Fibroblast of gingiva (primary cell): ENCODE measurements at regions not wholly inside any gene's neighbourhood (a gene's known extent, or its start where the extent isn't known, plus 50 kb on each side); places are given as distances from the start of the nearest gene placed in this dataset.
"Not testable (repeated sequence)": the region's sequence is repeated elsewhere in the genome, so short reads cannot be mapped to it uniquely, and the experiment has no call there.

ENCODE experiments used
- DNase-seq: peaks from one replicate; pipeline ENCODE4 v3.0.0-alpha.2; 2011; ENCODE audit warnings: low read depth

DNA sequence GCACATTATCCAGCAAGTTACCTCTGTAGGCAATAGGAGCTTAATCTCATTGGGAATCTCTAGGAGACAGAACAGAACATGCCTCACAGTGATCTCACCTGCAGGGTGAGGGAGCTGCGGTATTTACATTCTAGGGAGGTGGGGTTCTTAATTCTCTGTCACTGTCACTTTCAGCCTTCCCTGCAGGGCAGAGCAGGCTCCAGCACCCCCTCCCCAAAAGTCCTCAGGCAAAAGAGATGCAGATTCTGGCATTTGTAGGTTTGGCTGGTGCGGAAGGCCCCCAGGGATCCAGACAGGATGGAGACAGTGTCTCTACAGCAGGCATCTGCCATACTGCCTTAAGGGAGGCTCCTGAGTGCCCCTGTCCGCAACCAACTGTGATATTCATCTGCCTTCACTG is 166.4 kb upstream of the ATP6AP2 start:
- DNase-seq, result no peak

DNA sequence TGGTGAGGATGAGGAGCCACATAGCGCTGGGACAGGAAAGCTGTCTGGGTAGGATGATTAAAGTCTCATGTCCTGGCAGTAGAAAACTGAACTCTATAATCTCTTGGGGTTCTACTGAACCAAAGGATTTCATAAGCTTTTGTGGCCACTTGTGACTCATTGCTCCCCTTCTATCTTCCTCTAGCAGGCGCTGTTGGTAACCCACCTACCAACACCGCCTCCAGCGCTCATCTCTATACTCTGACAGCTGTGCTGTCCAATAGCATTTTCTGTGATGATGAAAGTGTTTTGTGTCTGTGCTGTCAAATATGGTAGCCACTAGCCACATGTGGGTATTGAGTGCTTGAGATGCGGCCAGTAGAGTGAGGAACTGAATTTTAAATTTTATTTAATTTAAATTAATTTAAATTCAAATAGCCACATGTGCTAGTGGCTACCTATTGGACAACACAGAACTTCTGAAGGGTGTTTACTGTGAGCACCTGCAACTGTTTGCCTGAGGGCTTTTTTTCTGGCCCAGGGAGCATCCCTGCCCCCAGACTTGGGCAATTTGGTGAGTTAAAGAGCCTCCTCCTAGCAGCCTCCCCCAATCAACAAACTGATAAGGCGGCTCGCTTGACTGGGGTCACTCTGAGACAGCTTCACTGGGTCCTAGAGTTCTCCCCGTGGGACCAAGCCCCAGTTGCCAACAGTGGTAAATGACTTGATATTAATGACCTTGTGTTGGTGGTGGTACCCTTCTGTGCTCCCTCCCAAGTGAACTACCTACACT is 169.2 kb upstream of the ATP6AP2 start:
- no peak for DNase-seq

DNA sequence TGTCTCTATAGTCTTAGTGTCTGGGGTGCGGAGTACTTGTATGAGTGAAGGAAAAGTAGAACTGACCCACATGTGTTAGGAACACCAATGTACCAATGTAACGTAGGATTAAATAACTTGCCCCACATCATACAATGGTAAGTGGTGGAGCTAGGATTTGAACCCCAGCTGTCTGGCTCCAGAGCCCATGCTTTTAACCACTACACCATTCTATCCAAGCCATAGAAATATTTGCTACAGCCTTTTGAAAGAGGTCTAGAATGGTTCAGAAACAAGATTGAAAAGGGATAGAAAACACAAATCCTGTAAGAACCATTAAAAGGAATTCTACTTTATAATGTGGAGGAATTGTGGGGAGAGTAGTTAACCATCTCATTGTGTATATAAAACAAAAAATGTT is 169.9 kb upstream of the ATP6AP2 start:
- DNase-seq, result no peak

DNA sequence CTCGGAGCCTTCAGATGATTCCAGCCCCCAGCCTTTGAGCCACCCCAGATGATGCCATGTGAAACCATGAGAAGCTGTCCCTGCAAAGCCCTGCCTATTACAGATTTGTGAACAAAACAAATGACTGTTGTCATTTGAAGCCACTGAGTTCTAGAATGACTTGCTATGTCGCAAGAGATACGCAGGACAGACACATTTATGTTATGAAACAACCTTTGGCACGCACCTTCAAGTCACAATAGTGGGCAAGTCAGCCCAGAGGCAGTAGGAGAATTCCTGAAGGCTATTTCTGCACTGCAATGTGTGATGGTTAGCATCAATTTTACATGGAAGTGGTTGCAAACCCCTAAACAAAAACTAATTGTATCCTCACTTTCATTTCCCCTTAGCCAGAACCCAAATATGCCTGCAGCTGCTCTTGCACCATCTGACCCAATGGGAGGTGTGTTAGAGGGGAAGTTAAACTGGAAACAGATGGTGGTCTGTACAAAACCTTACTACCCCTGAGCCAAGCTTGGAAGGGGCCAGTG is 174.4 kb upstream of the ATP6AP2 start:
- no peak for DNase-seq

DNA sequence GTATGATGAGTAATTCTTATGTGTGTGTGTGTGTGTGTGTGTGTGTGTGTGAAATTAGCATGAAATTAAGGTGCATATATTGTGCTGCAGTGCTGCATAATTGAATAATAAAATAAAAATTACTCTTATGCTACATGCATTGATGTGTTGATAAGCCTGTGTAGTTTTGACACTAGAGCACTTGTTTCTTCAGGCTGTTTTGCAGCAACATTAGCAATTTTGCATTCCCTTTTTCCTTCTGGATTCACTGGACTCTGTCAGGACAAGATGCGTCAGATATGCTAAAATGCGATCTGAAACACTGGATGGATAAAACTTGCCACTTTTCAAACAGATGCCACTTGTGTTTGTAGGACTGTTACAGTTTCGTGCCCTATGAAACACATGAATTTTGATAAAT is 175.4 kb upstream of the ATP6AP2 start:
- DNase-seq, result no peak

DNA sequence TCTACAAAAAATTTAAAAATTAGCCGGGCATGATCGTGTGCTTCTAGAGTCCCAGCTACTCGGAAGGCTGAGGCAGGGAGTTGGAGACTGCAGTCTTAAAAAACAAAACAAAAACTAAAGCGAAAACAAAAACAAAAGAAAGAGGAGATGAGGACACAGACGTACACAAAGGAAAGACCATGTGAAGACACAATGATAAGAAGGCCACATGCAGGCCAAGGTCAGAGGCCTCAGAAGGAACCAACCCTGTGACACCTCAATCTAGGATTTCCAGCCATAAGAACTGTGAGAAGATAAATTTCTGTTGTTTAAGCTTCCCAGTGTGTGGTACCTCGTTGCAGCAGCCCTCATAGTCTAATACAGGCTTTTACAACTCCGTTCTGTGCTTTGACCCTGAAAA is 177.0 kb upstream of the ATP6AP2 start:
- no peak for DNase-seq

DNA sequence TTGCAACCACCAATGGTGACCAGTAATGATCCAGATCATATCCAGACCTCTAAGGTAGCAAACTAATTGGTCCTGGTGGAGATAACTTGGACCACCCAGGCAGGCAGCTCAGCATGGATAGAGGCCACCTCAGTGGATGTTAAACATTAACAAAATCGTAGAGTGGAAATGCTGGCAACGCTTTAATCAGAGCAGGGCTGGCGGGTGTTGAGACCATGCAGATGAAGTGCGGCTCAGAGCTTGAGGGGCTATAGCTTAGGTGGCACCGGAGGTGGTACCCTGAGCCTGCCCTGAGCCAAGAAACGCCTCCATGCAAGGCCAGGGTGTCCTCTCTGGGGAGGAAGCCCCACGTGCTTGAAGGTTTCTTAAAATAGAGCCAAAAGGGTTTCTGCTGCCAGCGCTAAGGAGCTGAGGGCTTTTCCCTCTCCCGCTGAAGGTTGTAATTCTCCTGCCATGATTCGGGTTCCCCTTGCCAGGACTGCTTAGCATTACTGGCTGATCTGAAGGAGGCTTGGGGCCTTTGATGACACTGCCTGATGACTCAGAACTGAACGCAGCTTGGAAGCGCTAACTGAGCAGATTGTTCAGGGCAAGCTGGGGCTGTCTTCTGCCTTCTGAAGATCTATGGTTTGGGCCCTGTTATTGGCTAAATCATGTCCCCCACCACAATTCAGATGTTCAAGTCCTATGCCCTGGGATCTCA is 177.8 kb upstream of the ATP6AP2 start:
- peak; percentile 8 for DNase-seq

DNA sequence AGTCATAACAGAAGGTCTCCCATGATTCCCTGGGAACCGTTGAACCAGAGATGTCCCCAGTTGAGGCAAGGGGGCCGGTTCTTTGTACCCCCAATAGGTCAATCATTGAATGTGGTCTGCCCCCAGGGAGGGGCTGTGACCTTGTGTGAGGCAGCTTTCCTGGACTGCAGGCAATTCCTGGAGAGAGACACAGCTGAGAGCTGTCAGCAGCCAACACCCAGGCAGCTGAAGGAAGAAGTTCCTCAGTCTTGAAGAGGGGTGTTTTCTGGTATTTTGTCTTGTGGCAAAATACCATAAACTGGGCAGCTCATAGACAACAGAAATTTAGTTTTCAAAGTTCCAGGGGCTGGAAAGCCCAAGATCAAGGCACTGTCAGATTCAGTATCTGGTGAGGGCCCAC is 185.7 kb upstream of the ATP6AP2 start:
- DNase-seq, result no peak

DNA sequence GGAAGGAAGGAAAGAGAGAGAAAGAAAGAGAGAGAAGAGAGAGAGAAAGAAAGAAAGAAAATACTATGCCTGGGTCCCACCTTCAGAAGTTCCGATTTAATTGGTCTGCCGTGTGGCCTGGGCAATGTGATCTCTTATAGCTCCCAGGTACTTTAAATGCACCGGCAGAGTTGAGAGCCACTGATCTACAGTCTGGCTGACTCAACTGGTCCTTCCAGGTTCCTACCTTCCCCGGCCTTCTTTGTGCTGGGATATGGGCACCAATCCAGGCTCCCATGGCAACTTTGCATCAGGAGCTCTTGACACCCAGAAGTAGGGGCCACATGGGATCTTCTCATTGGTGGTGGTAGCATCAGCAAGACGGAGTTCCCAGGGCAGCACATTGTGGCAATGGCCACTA is 186.5 kb upstream of the ATP6AP2 start:
- DNase-seq, result no peak

DNA sequence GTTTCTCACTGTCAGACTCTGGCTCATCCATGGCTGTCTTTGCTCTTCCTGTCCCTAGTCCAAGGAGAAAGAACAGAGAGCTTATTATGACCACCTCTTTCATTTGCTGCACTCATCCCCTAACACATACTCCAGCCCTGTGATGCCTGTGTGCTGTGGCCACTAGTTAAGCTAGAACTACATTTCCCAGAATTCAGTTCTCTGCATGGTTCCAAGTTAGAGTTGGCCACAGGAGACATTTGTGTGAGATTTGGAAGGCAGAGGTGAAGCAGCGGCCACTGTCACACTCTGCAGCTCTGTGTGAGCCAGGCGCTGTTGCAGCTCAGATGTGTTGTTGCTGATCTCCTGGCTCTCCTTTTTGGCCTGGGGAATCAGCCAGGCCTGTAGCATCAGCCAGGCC is 188.2 kb upstream of the ATP6AP2 start:
- DNase-seq, result no peak

DNA sequence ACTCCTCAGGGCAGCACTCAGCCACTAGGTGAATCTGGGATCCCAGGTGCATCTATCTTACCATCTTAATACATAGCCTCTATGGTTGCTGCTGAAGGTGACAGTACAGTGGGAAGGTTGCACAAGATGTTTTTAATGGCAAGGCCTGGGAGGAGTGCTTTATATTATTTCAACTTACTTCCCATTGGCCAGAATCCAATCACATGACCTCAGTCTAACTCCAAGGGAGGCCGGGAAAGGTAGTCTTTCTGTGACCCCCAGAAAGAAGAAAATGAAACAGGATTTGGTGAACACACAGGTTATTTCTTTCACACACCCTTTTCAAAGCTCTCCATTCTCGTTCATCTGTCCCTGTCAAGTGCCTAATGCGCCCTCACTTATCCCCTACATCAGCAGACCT is 189.1 kb upstream of the ATP6AP2 start:
- DNase-seq, result no peak

DNA sequence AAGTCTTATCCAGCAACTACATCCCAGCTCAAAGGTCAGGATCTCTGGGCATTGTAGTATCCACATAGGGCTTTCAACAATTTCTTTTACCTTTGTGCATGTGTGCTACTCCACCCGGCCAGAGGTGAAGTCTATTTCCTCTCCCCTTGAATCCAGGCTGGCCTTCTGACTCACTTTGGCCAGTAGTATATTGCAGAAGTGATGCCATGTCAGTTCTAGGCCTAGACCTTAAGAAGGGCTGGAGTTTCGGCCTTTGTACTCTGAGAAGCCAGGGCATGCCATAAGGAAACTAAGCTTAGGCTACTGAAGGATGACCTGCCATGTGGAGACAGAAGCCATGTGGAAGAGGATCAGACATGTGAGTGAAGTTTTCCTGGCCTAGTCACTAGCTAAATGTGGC is 191.2 kb upstream of the ATP6AP2 start:
- no peak for DNase-seq

DNA sequence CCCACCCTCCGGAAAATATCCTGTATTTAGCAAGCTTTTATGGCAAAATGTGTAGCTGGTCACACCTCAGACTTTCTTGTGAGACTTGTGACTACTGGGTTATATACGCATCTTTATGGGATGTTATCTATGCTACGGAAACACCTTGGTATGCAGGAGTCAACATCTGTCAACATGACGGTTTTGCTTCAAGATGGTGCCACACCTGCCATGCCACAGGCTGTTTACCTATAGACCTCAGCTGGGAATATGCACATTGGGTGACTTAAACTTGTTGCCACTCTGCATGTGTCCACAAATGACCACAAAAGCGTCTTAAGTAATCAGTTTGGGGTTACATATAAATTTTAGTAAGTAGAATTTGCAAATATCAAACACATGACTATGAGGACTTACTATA is 192.3 kb upstream of the ATP6AP2 start:
- no peak for DNase-seq

DNA sequence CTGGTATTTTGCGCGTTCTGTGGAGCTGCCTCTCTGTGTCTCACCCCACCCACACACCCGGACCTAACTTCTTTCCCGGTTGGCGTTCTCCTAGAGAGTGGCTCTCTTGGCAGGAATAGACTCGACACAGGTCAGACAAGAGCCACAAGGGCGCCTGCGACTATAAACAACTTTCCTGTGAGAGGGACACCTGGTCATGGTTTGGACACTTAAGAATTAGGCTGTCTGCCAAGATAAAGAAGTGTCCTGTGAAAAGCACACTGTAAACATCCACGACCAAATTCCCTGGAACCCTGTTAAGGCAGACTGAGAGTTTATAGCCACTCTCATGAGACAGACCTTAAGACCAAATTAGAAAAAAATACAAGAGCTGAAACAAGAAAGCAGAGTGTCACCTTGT is 192.9 kb upstream of the ATP6AP2 start:
- not testable (repeated sequence) for DNase-seq

DNA sequence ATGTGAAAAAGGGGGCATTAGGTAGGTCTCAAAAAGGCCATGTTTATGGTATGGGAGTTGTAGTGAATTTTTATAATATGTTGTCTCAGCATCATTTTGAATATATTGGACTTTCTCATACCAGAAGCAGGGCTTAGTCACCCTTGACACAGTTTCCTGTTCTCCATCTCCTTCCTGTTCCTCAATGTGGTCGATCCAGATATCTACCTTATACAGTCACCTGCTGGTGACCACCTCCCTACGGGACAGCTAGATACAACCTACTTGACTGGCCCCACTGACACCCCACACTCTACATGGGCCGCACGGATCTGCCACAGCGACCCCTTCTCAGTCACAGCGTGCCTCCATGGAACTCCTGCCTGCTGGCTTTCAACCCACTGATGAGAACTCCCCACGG is 193.5 kb upstream of the ATP6AP2 start:
- DNase-seq, result not testable (repeated sequence)

DNA sequence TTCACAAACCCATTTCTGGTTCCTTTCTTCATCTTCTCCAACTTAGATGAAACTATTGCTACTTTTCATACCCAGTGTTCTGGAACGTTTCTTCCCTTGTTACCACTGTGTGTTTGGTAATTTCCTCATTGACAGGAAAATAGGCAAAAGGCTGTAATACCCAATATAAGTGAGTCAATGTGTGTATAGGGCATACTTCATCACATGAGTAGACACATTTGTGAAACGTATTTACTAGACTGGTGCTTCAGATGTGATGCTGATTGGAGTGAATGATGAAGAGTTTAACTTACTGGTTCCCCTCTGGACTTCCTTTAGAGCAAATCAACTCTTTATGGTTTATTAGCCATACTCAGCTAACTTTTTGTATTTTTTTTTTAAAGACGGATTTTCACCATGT is 195.1 kb upstream of the ATP6AP2 start:
- no peak for DNase-seq

DNA sequence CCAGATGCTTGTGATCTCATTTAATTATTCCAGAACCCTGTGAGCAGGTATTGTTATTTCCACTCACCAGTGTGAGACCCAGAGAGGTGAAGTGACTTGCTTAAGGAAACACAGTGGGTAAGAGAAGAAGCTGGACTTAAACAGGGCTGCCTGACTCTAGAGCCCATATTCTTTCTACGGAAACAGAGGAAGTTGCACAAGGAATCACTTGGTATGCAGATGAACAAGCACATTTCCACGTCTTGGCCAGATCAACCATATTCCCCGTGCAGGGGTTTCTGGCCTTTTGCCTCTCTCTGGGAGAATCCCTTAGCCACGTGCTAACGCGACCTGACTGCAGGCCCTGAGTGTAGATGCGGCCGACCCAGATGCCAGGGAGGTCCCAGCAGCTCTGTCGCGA is 195.5 kb upstream of the ATP6AP2 start:
- no peak for DNase-seq

DNA sequence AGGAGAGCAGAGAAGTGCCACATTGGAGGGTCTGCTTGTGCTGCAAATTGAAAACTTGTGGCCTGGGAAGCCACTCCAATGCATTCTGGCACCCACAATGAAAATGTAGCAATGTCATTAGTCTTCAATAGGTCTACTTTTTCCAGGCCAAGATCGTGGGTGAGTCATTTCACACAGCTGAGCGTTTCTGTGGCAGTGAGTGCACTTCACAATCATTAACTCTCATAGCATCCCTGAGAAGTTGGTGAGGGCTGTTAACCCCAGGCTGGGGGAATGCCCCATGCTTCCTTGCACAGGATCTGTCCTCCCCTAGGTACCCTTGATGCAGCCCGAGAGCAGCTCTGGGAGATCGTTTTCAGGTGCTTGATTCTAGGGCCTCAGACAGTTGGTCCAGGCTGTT is 196.8 kb upstream of the ATP6AP2 start:
- DNase-seq, result no peak

DNA sequence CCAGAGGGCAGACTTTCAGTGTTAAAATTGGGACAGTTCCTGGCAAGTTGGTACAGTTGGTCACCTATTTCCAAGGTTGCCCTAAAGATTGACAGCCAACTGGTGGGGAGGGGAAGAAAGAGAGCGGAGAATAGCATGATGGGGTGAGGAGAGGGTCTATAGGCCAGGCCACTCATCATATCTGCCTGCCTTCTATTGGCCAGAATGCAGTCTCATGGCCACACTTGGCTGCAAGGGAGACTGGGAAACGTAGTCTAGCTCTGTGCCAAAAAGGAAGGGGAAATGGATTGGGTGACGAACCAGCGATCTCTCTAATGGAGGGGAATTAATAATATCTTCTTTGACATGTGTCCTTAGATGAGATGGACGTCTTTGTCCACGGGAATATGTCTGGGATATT is 197.4 kb upstream of the ATP6AP2 start:
- DNase-seq, result no peak

DNA sequence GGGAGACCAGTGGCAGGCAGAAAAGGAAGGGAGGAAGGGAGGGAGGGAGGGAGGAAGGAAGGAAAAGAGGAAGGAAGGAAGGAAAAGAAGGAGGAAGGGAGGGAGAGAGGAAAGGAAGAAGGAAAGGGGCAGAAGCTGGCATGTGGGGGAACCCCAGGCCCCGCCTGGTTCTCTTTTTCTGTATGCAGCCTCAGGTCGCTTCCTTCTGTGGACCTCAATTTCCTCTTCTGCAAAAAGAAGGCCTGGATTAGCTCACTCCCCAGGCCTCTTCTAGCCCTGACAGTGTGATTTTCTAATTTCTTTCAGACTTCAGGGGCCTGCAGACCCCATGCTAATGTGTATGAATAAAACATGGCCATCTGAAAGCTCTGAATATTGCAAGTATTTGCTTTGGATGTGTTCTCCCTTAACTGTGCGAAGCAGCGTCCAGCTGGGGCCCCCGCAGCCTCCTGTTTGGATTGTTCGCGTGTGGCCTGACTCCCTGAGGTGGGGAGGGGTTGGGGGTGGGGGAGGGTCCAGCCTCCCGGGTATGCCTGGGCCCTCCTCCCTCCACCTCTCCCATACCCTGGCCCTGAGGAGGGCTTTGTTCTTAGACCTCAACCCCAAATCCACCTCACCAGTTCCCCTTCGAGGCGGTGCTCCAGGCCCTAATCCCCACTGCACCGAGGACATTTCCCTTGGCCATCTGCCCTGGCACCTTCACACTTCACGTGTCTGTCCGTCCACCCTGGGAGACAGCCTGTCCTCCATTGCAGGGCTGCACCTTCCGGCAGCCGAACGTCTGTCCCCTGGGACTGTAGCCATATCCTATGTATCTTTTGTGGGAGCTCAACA is 199.9 kb upstream of the ATP6AP2 start:
- DNase-seq, result no peak

DNA sequence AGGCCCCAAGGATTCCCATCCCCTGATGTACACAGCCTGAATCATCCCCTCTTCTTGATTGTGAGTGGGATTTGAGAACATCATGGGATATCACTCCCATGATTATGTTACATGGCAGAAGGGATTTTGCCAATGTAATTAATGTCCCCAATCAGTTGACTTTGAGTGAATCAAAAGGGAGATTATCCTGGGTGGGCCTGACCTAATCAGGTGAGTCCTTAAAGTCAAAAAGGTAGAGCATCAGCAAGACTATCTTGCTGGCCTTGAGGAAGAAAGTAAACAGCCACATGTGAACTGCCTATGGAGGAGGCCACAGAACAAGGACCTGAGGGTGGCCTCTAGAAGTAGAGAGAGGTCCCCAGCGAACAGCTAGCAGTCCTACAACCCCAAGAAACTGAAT is 203.1 kb upstream of the ATP6AP2 start:
- DNase-seq, result no peak

DNA sequence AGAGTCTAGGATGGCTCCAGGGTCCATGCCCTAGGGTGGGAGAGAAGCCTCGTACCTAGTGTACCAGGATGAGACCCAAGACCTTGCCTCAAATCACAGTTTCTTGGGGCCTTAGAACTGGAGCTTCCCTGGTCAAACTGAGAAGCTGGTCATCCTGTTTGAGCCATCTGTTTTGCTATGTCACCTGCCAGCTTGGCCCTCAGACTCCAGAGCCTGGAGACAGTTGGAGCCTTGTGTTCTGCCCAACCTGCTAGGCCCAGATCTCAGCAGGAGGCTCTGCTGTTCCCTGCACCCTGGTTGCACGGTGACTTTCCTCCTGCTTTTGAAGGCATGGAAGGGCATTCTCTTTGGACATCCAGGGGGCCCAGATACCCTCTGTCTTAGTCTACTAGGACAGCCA is 206.3 kb upstream of the ATP6AP2 start:
- DNase-seq, result no peak

DNA sequence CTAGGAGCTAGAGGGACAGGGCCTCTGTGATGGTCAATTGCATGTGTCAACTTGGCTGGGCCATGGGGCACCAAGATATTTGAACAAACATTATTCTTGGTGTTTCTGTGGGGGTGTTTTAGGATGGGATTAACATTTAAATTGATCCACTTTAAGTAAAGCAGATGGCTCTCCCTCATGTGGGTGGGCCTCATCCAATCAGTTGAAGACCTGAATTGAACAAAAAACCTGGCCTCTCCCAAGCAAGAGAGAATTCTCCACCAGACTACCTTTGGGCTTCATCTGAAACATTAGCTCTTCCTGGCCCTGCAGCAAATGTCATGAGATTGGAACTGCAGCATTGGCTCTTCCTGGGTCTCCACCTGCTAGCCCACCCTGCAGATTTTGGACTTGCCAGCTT is 207.1 kb upstream of the ATP6AP2 start:
- no peak for DNase-seq
